K562 (cell line): ENCODE measurements at regions not wholly inside any gene's neighbourhood (a gene's known extent, or its start where the extent isn't known, plus 50 kb on each side); places are given as distances from the start of the nearest gene placed in this dataset.

Source experiments
- ATAC-seq: fragments of 200-7000 bp; cut with Tn5 transposase; 3 replicates; pipeline ENCODE4 v1.9.1; 2020; ENCODE audit warnings: moderate library complexity
- BruUV-seq: library from RNA; stranded (reverse); fragments of 400-500 nt; replicated peaks from 2 replicates; lab custom pipeline; 2021; lab: Mats Ljungman, UMichigan
- CTCF ChIA-PET: fragments of 300-600 bp; formaldehyde crosslinking; extraction: SDS; loops from one replicate; lab custom pipeline; 2021; ENCODE audit warnings: low intra/inter-chr PET ratio; lab: Yijun Ruan, JAX
- POLR2A ChIA-PET: fragments of 300-600, 350-650 bp; sonication (Branson Sonifier 250); formaldehyde crosslinking; extraction: SDS; loops from one replicate; lab custom pipeline; 2021; ENCODE audit warnings: antibody characterized with exemption, inconsistent platforms; lab: Yijun Ruan, JAX
- DNase-seq, 4 experiments: peaks; one replicate each; pipeline versions ENCODE4 v3.0.0 to v3.0.0-alpha.2; 2011 to 2018; ENCODE audit warnings: low spot score in 3 of 4, mixed read lengths in 3 of 4; ENCODE audit errors: extremely low read depth in 1 of 4
- FAIRE-seq: peaks from 2 replicates; lab custom pipeline; 2011; peaks lifted over from hg19 to GRCh38; lab: Jason Lieb, UNC
- H2AFZ ChIP-seq: 2 replicates; pipeline ENCODE4 v1.6.0; 2011; ENCODE audit warnings: low read depth, low read length, control low read depth, inconsistent platforms
- H3K27ac ChIP-seq: fragments of 200-600 bp; 3 replicates; pipeline ENCODE4 v1.8.0; 2011; ENCODE audit warnings: low read depth, mild to moderate bottlenecking, control low read depth, inconsistent platforms, low read length, moderate library complexity, mixed read lengths; ENCODE audit errors: extremely low read depth
- H3K27me3 ChIP-seq, 2 experiments: fragments of 300-600 bp in 1 of 2; 2 replicates in 1 of 2; 3 replicates in 1 of 2; pipeline versions ENCODE4 v1.6.0 to v1.8.0; 2011; ENCODE audit warnings: inconsistent platforms in 2 of 2, low read length in 2 of 2, mild to moderate bottlenecking in 1 of 2, mixed read lengths in 1 of 2, moderate library complexity in 1 of 2; ENCODE audit not compliant: control insufficient read depth in 2 of 2, insufficient read depth in 2 of 2
- H3K36me3 ChIP-seq: fragments of 300-600 bp; 3 replicates; pipeline ENCODE4 v1.8.0; 2011; ENCODE audit warnings: mild to moderate bottlenecking, low read length, inconsistent platforms; ENCODE audit not compliant: control insufficient read depth, insufficient read depth
- H3K4me1 ChIP-seq, 2 experiments: fragments of 200-600 bp in 1 of 2; replicated peaks in 1 of 2; 2 replicates in 1 of 2; 3 replicates in 1 of 2; pipeline versions ENCODE4 v1.5.1 to v1.8.0; 2011; ENCODE audit warnings: inconsistent platforms in 2 of 2, low read length in 2 of 2, mild to moderate bottlenecking in 1 of 2, mixed read lengths in 1 of 2, moderate library complexity in 1 of 2; ENCODE audit not compliant: control insufficient read depth in 2 of 2, insufficient read depth in 2 of 2
- H3K4me2 ChIP-seq: 2 replicates; pipeline ENCODE4 v1.6.1; 2011; ENCODE audit warnings: low read length, control low read depth, inconsistent platforms, mixed read lengths; ENCODE audit not compliant: insufficient read depth
- H3K4me3 ChIP-seq: fragments of 200-600 bp; sonication (generic), shearing (Covaris generic); 2 replicates; pipeline ENCODE4 v1.5.1; 2016; ENCODE audit warnings: control low read depth, inconsistent platforms
- H3K79me2 ChIP-seq: fragments of 200-600 bp; 3 replicates; pipeline ENCODE4 v1.8.0; 2011; ENCODE audit warnings: low read length, inconsistent platforms; ENCODE audit not compliant: control insufficient read depth, insufficient read depth
- H3K9ac ChIP-seq, 2 experiments: 2 replicates each; pipeline versions ENCODE4 v1.6.0 to v1.6.1; 2011; ENCODE audit warnings: low read depth in 2 of 2, low read length in 2 of 2, control low read depth in 1 of 2, inconsistent platforms in 1 of 2, mild to moderate bottlenecking in 1 of 2, mixed read lengths in 1 of 2; ENCODE audit not compliant: insufficient read depth in 1 of 2
- H3K9me1 ChIP-seq: one replicate; pipeline ENCODE4 v1.6.0; 2011; ENCODE audit warnings: inconsistent platforms, mild to moderate bottlenecking, low read length, moderate library complexity; ENCODE audit not compliant: control insufficient read depth, insufficient read depth
- H3K9me3 ChIP-seq: replicated peaks from 2 replicates; pipeline ENCODE4 v1.5.1; 2011; ENCODE audit warnings: low read depth, low read length, inconsistent platforms; ENCODE audit not compliant: control insufficient read depth, insufficient read depth
- H4K20me1 ChIP-seq: replicated peaks from 2 replicates; pipeline ENCODE4 v1.6.1; 2011; ENCODE audit warnings: low read length, inconsistent platforms, mixed read lengths; ENCODE audit not compliant: control insufficient read depth, insufficient read depth
- PTBP1 ChIP-seq: fragments of 200-400 bp; formaldehyde crosslinking; IDR thresholded peaks from 2 replicates; pipeline ENCODE4 v1.6.1; 2017; ENCODE audit warnings: low read depth, low read length
- ZBTB8A ChIP-seq: fragments of 450-650 bp; IDR thresholded peaks from 2 replicates; pipeline ENCODE4 v1.6.1; 2018; ENCODE audit warnings: mild to moderate bottlenecking, moderate library complexity; ENCODE audit not compliant: partially characterized antibody
- ZNF444 ChIP-seq: fragments of 250-450 bp; sonication (Bioruptor Pico); IDR thresholded peaks from 2 replicates; pipeline ENCODE4 v1.4.0; 2020; ENCODE audit warnings: mild to moderate bottlenecking, moderate library complexity
- ZNF586 ChIP-seq: fragments of 450-650 bp; formaldehyde crosslinking; conservative IDR thresholded peaks from 2 replicates; pipeline ENCODE4 v1.4.0; 2020; ENCODE audit warnings: mild to moderate bottlenecking, moderate library complexity
- WGBS: fragments of 100-300 bp; shearing (Covaris generic); methylation state at CpG from one replicate; pipeline ENCODE4 v1.1.6; 2016; ENCODE audit warnings: low coverage, mixed read lengths; ENCODE audit not compliant: insufficient coverage; ENCODE audit errors: missing lambda C conversion rate; 5-methylcytosine and 5-hydroxymethylcytosine counted together
- in situ Hi-C: fragments of 300-500 bp; cut with MboI; formaldehyde crosslinking; loops from 4 replicates; pipeline ENCODE4 v1.15.0; 2018; ENCODE audit warnings: inconsistent platforms, mixed read lengths
- intact Hi-C: fragments of 100-400 bp; cut with micrococcal nuclease; formaldehyde crosslinking; loops from 2 replicates; pipeline ENCODE4 v1.14.2; 2022
- TF ChIP-seq, protein P1 (sequence below): fragments of 450-650 bp; formaldehyde crosslinking; IDR thresholded peaks from 2 replicates; pipeline ENCODE4 v1.4.0; 2020; ENCODE audit warnings: mild to moderate bottlenecking, moderate library complexity
- TF ChIP-seq, protein P2 (sequence below), 2 experiments: fragments of 450-650 bp; IDR thresholded peaks; 2 replicates each; pipeline ENCODE4 v1.6.1; 2016; ENCODE audit warnings: mild to moderate bottlenecking in 2 of 2, borderline replicate concordance in 1 of 2, low read depth in 1 of 2, moderate library complexity in 1 of 2

- Histone ChIP-seq H4K20me1 (no peaks in the 10 kb centered on the region), H3K4me2 (no peak overlapping the region), H3K27ac (no peak overlapping the region), H2AFZ (no peak overlapping the region), H3K9me1 (no peaks in the 10 kb centered on the region), H3K36me3 (no peaks in the 10 kb centered on the region), H3K9me3 (no peaks in the 10 kb centered on the region), H3K27me3 (no peaks in the 10 kb centered on the region), H3K9ac (no peak overlapping the region), H3K4me3 (no peak overlapping the region), H3K4me1 (no peaks in the 10 kb centered on the region), H3K79me2 (no peaks in the 10 kb centered on the region)
- ChIA-PET POLR2A (no interaction called here), CTCF (no interaction called here)
- ATAC-seq (no peak), FAIRE-seq (no peak), DNase-seq (no peak)
- in situ Hi-C loops = no loop called here
- intact Hi-C loops = no loop called here
- BruUV-seq = no TSS peak
- WGBS = 0% methylated on average over 3 of the region's 3 CpGs
- TF ChIP-seq, protein P1, sequence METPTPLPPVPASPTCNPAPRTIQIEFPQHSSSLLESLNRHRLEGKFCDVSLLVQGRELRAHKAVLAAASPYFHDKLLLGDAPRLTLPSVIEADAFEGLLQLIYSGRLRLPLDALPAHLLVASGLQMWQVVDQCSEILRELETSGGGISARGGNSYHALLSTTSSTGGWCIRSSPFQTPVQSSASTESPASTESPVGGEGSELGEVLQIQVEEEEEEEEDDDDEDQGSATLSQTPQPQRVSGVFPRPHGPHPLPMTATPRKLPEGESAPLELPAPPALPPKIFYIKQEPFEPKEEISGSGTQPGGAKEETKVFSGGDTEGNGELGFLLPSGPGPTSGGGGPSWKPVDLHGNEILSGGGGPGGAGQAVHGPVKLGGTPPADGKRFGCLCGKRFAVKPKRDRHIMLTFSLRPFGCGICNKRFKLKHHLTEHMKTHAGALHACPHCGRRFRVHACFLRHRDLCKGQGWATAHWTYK (CRISPR knock-in tag) = no peak
- no peak for TF ChIP-seq ZNF444 (CRISPR knock-in tag)
Observed at GRCh38 chr10:106457522-106457921, 707.0 kb downstream of the SORCS1 start.

DNA sequence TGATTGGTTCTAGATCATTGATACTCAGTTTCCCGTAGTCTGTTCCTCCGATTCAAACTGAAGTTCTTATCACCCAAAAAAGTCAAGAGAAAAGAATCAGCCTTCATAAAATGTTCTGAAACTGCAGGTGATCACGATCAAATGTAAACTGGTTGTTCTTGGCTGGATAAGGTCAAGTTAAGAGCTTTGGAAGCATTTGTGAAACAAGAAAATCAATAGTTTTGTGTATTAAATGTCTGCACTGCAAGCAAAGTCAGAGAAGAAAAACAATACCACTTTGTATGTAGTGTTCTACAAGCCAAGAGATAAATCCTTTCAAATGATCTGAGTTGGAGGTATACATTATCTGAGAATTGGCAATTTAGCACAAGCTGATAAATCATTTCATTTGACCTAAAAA lies 710.3 kb downstream of the SORCS1 start:
- 3% methylated on average over 3 of the region's 3 CpGs for WGBS
- DNase-seq = no peak
- POLR2A ChIA-PET = no interaction called here
- no peak overlapping the region for H3K4me3 ChIP-seq
- intact Hi-C loops (no loop called here), in situ Hi-C loops (no loop called here)
- no peak for FAIRE-seq
- no peaks in the 10 kb centered on the region for H3K27me3 ChIP-seq
- no peak for ATAC-seq
- BruUV-seq = no TSS peak
- no peaks in the 10 kb centered on the region for H3K4me1 ChIP-seq
- H3K9ac ChIP-seq = no peak overlapping the region
- no peak overlapping the region for H3K27ac ChIP-seq
- no peak overlapping the region for H2AFZ ChIP-seq
- H3K4me2 ChIP-seq = no peak overlapping the region
- H3K36me3 ChIP-seq = no peaks in the 10 kb centered on the region
- H4K20me1 ChIP-seq = no peaks in the 10 kb centered on the region
- H3K9me3 ChIP-seq = no peaks in the 10 kb centered on the region
- no peaks in the 10 kb centered on the region for H3K9me1 ChIP-seq
- CTCF ChIA-PET = no interaction called here
- no peaks in the 10 kb centered on the region for H3K79me2 ChIP-seq
- no peak for TF ChIP-seq PTBP1
- TF ChIP-seq ZNF586 (CRISPR knock-in tag) = no peak
- TF ChIP-seq, protein P2, sequence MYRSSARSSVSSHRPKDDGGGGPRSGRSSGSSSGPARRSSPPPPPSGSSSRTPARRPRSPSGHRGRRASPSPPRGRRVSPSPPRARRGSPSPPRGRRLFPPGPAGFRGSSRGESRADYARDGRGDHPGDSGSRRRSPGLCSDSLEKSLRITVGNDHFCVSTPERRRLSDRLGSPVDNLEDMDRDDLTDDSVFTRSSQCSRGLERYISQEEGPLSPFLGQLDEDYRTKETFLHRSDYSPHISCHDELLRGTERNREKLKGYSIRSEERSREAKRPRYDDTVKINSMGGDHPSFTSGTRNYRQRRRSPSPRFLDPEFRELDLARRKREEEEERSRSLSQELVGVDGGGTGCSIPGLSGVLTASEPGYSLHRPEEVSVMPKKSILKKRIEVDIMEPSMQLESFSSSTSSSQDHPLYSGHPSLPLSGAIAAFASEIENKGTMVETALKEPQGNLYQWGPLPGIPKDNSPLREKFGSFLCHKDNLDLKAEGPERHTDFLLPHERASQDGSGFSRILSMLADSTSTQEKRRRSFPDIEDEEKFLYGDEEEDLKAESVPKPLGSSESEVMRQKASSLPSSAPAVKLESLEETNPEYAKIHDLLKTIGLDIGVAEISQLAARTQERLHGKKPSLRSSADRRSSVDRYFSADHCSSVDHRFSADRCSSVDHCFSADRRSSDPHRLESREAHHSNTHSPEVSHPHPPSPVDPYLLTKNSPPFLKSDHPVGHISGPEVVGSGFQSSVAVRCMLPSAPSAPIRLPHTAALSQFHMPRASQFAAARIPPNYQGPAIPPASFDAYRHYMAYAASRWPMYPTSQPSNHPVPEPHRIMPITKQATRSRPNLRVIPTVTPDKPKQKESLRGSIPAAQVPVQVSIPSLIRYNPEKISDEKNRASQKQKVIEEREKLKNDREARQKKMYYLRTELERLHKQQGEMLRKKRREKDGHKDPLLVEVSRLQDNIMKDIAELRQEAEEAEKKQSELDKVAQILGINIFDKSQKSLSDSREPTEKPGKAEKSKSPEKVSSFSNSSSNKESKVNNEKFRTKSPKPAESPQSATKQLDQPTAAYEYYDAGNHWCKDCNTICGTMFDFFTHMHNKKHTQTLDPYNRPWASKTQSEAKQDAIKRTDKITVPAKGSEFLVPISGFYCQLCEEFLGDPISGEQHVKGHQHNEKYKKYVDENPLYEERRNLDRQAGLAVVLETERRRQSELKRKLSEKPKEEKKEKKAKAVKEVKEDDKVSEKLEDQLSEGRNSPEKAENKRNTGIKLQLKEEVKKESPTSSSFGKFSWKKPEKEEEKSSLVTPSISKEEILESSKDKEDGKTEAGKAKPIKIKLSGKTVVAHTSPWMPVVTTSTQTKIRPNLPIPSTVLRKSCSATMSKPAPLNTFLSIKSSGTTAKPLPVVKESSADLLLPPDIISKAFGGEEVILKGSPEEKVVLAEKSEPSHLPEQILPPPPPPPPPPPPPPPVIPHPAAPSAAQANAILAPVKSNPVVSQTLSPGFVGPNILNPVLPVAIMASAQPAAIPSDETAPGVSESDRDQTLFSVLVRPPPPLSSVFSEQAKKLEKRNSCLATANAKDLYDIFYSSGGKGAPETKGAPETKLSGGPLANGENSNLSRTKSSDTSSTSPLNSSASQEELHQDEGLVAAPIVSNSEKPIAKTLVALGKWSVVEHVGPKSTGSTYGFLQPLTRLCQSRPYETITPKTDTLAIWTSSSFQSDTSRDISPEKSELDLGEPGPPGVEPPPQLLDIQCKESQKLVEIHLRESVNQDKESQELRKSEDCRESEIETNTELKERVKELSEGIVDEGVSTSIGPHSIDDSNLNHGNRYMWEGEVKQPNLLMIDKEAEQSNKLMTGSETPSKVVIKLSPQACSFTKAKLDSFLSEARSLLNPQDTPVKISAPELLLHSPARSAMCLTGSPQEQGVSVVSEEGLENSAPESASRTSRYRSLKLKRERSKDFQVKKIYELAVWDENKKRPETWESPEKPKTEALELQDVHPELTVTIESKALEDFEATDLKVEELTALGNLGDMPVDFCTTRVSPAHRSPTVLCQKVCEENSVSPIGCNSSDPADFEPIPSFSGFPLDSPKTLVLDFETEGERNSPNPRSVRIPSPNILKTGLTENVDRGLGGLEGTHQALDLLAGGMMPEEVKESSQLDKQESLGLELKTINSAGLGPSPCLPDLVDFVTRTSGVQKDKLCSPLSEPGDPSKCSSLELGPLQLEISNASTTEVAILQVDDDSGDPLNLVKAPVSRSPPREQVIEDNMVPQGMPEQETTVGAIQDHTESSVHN (IDR thresholded peaks at IDR 0.05; ENCODE audit: borderline replicate concordance in 1 of 2, low read depth in 1 of 2) = no peak
- TF ChIP-seq ZBTB8A = no peak
